VCaP (cell line): ENCODE measurements at regions not wholly inside any gene's neighbourhood (a gene's known extent, or its start where the extent isn't known, plus 50 kb on each side); places are given as distances from the start of the nearest gene placed in this dataset.
"Not testable (repeated sequence)": the region's sequence is repeated elsewhere in the genome, so short reads cannot be mapped to it uniquely, and the experiment has no call there.

Experiments used
- H3K27ac ChIP-seq: fragments of 450-650 bp; 2 replicates; pipeline ENCODE4 v1.5.1; 2017
- CTCF ChIP-seq: fragments of 450-650 bp; conservative IDR thresholded peaks from 2 replicates; pipeline ENCODE4 v1.5.1; 2017; ENCODE audit warnings: mild to moderate bottlenecking, moderate library complexity

DNA sequence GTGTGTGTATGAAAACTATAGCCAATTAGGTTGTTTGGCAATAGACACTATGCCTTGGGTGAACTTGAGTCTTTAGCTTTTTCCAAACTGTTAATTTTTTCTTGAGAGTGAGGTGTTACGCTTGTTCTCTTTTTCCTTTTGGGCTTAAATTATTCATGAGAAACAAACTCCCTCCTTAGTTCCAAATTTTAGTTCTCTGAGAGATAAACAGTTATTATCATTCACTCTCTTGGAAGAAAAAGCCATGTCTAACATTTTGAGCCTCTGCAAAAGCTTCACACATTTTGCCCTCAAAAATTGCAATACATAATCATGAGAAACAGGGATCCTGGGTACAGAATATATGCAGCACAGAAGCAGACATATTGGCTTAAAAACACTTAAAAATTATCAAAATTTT lies 1353.9 kb upstream of the MAP3K7 start:
- no peak overlapping the region for H3K27ac ChIP-seq
- TF ChIP-seq CTCF, result no peak

DNA sequence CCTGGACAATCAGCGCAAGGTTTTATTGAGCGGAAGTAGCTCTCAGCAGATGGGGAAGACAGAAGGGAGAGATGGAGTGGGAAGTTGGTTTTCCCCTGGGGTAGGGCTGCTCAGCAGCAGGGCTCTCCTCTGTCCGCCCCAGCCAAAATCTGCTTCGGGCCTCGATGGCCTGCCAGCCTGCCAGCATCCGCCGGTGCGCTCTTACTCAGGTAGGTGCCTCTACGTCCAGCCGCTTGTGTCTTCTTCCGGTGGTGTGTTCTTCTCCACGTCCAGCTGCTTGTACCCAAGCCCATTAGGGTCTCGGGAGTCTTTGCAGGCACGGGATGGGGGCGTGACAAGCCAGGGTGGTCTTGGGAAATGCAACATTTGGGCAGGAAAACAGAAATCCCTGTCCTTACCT lies 1340.0 kb upstream of the MAP3K7 start:
- TF ChIP-seq CTCF, result no peak
- H3K27ac ChIP-seq, result no peak overlapping the region

DNA sequence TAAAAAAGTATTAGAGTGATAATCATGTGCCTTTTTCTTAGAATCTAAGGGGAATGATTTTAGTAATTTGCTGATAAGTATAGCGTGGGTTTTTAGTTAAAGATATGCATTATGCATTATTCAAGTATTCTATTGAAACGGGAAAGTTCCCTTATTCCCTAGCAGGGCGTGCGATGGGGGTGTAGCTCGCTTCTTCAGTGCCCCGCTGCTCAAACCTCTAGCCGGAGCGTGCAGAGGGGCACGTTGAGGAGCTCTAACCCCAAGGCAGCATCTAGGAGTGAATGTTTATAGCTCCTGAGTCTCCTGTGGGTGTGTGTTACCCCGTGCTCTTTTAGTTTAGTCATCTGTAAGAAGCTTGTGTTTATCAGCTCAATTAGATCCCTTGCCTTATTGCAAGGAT lies 1339.5 kb upstream of the MAP3K7 start:
- H3K27ac ChIP-seq, result no peak overlapping the region
- TF ChIP-seq CTCF, result no peak

DNA sequence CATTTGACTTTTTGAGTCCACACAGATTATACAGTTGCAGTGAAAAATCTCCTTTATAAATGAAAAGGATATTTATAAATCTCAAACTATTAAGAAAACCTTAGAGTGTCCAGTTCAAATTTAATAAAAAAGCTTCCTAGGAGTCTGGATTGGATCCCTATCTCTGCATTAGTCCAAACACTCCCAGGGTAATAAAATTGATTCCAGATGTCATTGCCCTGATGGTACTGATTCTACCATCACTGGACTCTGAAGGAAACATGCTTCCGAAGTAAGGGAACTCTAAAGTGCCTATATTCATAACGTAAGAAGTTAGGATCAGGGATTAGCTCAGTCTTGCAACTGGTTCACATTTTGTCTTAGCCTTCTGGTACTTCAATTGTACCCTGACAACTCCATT lies 1325.1 kb upstream of the MAP3K7 start:
- TF ChIP-seq CTCF, result no peak
- H3K27ac ChIP-seq, result no peak overlapping the region

DNA sequence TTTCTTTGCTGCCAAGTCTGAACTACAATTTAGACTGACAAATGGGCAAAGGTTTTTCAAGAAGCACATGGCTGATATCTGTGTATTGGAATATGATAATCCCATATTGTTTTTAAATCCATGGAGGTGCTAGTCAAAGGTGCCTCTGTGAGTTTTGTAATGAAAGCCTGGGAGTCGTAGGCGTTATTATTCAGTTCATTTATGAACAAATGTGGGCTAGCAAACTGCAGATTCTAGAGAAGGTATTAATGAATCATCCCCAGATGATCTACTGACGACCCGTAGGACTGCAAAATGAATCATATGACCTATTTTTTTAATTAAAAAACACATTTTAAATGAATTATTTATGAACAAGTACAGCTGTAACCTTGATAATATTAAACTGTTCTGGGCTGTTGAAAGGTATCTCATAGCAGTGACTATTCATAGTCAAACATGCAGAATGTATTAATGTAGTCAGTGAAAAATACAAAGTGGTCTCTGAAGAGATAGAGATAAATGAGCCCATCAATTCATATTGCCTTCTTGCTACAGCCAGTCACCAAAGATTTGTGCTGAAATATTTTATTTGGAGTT lies 1317.8 kb upstream of the MAP3K7 start:
- TF ChIP-seq CTCF, result no peak
- H3K27ac ChIP-seq, result no peak overlapping the region

- no peak overlapping the region for H3K27ac ChIP-seq
- no peak for TF ChIP-seq CTCF
Observed at GRCh38 chr6:91895599-91896285, 1308.9 kb upstream of the MAP3K7 start.

- no peak overlapping the region for H3K27ac ChIP-seq
- TF ChIP-seq CTCF, result no peak
Observed at GRCh38 chr6:91886183-91886795, 1299.4 kb upstream of the MAP3K7 start.

DNA sequence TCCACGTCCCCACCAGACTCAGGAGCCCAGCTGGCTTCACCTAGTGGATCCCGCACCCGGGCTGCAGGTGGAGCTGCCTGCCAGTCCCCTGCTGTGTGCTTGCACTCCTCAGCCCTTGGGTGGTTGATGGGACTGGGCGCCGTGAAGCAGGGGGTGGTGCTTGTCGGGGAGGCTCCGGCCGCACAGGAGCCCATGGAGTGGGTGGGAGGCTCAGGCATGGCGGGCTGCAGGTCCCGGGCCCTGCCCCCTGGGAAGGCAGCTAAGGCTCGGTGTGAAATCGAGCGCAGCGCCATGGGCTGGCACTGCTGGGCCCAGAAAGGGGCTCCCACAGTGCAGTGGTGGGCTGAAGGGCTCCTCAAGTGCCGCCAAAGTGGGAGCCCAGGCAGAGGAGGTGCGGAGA lies 1294.9 kb upstream of the MAP3K7 start:
- H3K27ac ChIP-seq, result not testable (repeated sequence)
